Urothelium cell line (cell line): ENCODE measurements at regions not wholly inside any gene's neighbourhood (a gene's known extent, or its start where the extent isn't known, plus 50 kb on each side); places are given as distances from the start of the nearest gene placed in this dataset.

ENCODE experiments used
- DNase-seq: peaks from one replicate; pipeline ENCODE4 v3.0.0; 2011; ENCODE audit warnings: low spot score, mixed read lengths
- FAIRE-seq: peaks from 2 replicates; lab custom pipeline; 2011; peaks lifted over from hg19 to GRCh38; lab: Jason Lieb, UNC

DNA sequence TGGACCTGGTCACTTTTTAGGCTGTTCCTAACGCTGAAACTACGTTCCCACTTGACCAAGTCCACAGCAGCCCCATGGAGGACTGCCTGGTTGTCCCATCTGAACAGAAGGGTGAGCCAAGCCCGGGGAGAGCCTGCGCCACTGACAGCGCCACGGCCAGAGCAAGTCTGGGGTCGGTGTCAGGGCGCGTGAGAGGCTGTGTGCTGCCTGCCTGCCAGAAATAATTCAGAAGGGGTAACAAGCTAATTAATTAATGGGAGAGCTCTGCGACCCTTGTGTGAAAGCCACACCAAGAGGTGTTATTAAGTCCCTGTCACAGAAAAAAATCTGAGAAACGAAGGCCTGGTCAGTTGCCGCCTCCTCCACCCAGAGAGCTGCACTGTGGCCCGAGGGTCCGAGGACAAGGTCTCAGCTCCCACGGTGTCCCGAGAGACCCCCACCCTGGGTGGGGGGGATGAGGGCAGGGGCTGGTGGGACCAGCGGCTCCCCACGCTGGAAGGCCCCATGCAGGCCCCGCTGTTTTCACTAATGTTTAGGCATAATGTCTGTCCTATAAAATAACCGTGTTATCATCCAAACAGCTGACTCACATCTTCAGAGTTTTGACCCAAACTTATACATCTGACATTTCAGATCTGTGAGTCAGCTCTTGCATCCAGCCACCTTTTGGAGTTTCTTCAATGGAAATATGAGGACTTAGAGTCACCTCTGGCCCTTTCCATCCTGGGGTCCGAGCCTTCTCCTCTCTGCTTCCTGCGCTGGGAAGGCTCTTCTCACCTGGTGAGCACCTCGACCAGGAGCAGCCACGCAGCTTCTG lies 58.5 kb downstream of the DLL1 start:
- no peak for FAIRE-seq
- peak; percentile 16 for DNase-seq

DNA sequence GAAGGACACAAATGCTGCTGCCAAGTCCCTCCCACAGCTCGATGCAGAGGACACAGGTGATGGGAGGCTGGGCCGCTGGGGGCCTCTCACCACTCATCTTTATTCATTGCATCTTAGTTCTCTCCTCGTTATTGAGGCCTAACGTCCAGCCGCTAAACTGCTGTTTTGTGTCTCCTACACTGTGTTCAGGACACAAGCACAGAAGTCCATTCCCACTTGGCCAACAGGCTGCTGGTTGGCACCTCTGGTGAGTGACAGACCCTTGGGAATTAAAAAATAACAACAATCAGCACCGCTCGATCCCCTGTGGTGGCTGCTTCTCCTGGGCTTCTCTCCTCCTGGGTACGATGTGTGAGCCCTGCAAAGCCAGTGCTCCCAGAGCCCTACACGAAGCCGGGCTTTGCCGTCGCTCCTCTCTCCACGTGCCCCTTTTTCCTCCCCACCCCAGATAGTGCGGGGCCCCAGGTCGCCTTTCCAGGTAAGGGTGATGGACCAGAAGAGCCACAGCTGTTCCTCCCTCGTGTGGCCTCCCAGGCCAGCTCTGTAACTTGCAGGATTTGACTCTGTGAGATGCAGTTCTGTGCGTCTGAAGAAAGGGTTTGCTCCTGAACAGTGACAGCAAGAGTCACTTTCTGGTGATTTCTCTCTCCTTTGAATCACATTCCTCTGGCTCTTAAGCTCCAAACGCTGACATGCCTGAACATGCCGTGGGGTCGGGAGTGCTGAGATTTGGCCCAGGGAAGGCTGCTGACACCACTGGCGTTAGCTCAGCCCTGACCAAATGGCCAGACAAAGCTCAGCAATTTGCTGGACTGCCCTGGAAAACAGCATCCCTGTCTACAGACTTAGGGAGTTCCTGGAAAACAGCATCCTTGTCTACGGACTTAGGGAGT lies 59.3 kb downstream of the DLL1 start:
- DNase-seq = no peak
- FAIRE-seq = no peak

DNA sequence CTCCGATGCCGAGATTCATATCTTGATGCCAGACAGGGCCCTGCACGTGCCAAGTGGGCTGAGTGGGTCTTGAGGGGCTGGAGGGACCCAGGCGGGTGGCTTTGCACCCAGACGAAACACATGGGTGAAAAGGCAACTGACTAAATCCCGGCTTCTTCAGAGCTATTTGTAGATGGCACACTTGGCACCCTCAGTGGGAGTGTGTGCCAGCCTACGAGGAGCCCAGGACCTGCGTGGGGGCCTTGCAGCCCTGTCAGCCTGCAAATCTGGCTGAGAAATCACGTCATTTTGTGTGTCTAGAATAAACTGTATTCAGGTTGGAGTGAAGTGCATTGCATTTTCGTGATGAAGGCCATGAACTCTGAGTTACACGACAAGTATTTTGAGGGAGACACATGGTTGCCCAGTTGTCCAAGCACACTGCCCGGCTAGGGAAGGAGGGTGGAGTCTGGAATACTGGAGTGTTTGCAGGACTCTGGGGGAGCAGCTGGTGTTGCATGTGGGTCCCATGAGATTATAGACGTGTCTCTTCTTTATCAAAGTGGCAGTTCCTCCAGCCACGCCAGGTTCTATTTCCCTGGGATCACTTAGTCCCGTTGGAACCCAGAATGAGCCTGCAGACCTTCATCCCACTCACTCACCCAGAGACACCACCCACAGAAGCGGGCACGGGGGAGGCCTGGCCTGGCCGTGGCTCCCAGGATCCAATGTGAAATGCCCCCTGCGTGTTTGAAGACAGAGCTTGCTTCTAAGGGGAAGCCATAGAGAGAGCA lies 60.2 kb downstream of the DLL1 start:
- no peak for DNase-seq
- FAIRE-seq = no peak

DNA sequence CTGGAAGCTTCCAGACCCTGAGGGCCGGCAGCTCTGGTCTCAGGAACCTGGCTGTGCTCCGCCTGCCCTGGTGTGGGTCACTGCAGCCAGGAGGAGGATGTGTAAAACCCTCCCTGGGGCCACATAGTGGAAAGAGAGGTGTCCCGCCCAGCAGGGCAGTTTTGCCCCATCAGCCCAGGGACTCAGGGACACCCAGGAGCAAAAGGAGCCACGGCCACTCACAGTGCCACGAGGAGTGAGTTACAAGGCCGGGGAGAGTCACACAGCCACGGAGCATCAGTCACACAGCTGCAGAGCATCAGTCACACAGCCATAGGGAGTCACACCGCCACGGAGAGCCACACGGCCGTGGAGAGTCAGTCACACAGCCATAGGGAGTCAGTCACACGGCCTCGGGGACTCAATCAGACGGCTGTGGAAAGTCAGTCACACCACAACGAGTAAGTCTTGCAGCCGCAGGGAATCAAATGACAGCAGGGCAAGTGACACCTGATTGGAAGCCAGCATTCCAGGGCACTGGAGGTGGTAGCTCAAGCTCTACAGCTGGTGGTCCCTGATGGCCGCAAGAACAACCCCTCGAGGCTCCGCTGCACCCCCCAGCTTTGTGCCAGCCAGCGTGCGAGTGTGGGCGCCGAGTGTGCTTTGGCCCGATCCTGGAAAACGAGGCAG lies 60.9 kb downstream of the DLL1 start:
- DNase-seq (no peak), FAIRE-seq (no peak)

DNA sequence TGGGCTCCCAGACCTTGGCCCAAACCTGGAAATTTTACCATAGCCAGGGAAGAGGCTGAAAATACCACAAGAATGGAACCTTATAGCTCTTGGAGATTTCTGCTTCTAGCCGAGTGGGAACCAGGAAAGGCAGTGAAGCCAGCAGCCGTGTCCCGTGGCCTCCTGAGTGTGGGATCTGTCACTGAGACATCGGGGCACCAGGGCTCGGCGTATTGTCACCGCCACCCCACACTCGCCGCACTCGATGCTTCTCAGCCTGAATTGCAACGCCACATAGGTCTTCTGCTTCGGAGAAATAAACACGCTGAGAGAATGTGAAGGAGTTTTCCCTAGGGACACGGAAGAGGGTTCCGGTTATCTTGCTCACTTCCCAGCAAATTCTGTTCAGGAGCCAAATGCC lies 61.5 kb downstream of the DLL1 start:
- DNase-seq = no peak
- FAIRE-seq = no peak

DNA sequence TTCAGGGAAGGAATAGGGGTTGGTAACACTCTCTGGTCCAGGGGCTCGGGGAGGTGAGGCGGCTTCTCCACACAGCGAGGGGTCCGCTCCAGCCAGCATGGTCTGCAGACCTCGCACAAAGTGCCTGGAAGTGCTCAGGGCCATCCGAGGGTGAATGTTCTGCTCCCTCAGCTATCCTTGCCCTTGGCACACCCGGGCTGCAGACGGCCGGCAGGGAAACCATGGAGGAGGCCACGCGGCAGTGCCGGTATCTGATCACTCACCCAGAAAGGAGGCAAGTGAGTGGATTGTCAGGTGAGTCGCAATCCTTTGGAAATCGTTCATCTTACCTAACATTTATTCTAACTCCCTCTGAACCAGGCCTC lies 62.0 kb downstream of the DLL1 start:
- no peak for DNase-seq
- no peak for FAIRE-seq

DNA sequence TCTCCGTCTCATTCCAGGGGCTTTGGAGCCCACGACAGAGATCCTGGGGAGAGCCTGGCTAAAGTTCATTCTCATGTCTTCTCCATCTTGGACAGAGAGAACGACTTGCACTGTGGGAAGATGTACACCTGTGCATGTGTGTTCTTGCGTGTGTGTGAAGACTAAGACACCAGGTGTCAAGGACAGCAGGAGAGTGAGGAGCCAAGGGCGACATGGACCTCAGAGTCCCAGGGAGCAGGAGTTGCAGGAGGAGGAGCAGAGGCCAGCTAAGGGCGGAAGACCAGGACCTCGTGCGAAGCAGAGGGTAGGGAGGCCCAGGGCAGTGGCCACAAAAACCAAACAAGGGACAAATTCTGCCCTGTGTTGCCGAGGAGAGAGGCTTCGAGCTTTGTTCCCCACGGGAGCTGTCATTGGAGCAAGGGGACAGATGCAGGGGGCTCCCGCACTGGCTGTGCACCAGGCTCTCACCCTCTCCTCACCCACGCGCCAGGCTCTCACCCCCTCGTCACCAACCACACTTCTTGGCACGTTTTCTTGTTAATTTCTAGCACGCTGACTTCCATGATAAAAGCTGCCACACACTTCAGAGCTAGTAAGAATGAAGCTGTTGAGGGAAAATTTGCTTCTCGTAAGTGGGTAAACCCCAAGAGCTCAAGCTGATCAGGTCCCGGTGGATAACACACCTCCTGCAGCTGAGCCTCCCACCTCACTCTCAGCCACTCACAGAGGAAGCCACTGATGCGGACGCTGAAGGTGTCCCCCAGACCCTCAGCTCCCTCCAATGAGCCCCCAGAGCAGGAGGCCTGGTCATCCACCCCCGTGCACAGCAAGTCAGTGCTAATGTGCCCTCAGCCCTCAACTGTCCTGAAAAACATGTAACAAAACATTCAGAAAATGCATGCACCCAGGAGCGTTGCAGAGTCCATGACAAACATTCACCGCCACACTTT lies 62.6 kb downstream of the DLL1 start:
- FAIRE-seq = no peak
- no peak for DNase-seq

DNA sequence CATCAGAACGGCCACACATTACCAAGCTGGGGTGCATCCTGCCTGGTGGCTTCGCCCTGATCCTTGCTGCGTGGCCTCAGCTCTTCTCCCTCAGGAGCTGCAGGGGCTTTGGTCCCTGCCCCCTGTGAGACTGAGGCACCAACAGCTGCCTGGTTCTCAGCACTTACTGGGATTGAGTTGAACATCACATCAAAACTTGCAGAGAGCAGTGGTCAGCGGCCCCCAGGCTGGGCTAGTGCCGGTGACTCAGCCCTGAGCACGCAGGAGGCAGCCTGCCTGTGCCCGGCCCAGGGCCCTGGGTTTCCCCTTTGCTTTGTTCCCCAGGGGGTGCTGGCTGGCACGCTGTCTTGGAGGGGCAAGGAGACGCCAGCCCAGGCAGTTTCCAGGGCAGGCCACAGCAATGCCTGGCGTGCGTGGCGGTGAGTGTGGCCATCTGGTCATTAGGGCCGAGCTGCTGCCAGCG lies 63.3 kb downstream of the DLL1 start:
- FAIRE-seq = no peak

DNA sequence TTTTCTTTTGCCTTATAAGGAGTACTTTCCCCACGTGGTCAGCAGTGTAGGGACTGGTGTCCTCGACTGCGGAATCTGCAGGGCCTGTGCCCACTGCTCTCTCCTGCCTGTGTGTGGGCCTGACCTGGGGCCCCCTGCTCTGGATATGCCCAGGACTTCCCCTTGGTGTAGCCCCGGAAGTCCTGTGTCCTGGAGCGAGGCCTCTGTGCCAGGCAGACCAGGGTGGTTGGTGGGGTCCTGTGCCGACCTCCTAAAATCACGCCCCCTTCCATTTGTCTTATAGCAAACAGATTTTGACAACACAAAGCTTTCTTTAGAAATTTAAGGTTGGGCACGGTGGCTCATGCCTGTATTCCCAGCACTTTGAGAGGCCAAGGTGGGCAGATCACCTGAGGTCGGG lies 64.2 kb downstream of the DLL1 start:
- FAIRE-seq (no peak), DNase-seq (no peak)

More for the DNA sequence above, 63.3 kb downstream of the DLL1 start:
- no peak for DNase-seq

DNA sequence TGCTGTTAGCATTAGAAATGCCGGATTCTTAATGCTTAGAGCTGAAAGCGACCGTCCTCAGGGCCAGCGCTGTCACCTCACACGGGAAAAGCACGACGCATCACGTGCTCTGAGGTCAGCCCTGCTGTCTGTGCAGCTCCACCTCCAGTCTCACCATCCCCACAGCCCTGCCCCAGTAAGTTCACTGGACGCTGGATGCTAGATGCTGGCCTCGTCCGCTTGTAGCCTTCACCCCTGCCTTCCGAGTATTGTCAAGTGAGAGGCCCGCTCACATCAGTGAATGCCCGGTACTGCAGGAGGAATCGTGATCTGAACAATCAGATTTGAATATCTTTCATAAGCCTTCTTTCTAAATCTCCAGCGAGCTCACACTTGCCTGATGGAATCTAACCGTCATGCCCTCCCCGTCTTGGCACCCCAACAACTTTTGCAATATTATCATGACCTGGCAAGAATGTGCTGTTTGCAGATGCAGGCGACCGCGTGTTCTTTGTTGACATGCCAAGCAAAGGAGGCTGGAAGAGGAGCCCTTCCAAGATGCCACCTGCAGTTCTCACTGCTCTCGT lies 64.9 kb downstream of the DLL1 start:
- FAIRE-seq = no peak

DNA sequence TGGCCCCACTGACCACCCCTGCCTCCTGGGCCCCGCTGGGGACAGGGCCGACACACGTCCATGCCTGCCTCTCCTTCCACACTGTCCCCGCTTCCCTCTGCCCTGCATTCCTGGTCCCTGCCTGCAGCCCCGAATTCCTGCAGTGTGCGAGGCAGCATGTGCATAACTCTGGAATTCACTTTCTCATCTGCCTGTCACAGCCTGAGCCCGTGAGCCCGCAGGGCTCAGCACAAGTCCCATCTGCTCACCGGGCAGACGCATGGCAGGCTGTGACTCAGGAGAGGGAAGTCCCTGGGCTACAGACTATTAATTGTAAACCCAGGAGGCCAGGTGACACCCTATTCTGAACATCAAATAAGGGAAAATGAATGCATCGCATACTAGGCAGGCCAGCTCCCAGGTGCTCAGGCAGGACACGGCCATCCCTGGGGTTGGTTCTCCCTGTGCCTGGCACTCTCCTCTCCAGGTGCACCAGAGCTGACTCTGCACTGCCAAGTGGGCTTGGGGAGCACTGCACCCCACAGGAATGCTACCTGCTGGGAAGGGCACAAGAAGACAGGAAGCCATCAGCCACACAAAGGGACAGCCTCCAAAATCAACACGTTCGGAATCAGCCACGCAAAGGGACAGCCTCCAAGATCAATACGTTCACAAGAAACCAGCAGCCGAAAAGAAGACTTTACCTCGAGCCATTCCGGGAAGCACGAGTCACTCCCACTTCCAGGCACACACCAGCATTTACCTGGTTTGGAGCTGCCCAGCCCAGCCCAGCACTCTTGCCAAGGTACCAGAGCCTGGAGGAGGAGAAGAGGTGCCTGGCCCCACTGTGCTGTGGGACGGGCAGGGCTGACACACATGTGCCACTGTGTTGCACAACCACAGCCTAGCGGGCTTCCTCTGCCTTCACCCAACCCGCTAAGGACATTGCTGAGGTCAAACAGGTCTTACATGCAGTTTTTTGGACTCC lies 65.9 kb downstream of the DLL1 start:
- DNase-seq (peak; percentile 52), FAIRE-seq (peak; percentile 66)

More for the DNA sequence above, 64.9 kb downstream of the DLL1 start:
- no peak for DNase-seq

DNA sequence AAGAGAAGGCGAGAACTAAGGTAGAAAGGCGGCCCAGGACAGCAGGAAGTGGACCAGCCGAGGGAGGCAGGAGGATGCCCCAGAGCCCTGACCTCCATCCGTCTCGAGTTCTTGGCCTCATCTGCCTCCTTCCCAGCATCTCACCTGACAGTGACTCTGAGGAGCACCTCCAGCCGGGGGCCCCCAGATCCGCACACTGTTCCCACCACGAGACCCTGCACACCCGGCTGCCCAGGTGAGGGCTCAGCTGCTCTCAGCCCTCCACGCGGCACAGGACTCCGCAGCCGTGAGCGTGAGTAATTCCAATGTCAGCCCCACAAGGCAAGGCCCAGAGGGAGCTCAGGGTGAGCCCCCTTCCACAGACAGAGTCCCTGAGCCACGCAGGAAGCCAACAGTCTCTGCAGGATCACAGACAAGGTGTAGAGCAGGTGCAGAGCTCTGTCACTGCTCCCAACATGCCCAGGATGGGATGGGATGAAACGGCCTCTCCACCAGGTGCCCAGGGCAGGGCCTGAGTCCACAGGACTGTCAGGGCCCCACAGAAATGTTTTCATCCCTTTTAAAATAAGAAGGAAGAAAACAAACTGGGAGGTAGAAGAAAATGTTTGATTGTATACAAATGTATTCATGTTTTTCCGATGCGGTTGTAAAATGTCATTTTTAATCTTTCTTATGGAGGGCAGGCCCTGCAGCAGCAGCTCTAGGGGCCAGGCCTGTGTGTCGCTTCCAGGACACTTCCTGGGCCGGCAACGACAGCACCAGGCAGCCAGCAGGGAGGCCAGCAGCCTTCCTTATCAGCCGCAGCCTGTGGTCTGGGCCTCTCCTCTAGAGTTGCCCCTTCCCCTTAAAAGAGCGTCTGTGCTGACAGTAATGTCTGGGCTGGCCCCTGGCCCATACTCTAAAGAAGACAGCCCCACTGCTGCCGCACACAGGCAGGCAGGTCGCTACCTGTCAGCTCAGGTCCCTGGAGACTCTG lies 66.9 kb downstream of the DLL1 start:
- DNase-seq (no peak), FAIRE-seq (no peak)

DNA sequence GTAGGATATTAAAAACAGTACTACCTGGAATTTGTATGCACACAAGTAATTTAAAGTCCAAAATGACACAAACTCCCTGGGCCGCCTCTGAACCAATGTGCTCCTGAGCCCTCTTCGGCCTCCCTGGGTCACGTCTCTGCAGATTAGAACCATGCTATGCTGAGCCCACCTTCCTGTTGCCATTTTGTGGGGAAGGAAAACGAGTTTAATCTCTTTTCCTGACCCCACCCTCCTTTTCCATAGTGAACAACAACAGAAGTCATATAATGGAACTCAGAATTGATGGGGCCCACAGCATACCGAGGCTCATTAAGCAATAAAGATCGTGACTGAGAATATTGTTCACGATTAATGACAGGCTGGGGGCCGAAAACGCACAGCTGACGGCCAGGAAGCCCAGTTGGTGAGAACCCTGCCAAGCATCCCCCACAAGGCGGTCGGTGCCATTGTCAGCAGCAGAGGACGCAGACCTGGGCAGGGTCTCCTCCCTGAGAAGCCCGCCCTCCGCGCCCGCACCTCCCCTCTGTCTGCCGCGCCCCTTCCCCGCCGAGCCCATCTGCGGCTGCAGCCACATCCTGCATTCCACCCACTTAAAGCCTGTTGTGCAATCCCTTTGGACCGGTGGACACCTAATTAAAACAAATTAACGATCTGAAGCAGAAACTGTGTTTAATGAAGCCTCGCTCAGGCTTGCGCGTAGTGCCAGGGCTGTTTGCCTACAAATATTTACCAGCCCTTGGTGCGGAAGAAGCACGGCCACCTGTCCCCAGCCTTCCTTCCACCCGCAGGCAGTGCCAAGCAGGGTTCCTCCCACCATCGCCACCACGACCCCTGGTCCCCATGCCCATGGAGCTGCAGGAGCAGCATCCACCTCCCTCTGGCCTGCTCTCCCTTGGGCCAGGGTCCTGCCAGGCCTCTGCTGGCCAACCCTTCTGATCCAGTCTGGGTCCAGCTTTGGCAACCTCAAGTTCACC lies 68.1 kb downstream of the DLL1 start:
- peak; percentile 71 for FAIRE-seq
- DNase-seq = peak; percentile 56

DNA sequence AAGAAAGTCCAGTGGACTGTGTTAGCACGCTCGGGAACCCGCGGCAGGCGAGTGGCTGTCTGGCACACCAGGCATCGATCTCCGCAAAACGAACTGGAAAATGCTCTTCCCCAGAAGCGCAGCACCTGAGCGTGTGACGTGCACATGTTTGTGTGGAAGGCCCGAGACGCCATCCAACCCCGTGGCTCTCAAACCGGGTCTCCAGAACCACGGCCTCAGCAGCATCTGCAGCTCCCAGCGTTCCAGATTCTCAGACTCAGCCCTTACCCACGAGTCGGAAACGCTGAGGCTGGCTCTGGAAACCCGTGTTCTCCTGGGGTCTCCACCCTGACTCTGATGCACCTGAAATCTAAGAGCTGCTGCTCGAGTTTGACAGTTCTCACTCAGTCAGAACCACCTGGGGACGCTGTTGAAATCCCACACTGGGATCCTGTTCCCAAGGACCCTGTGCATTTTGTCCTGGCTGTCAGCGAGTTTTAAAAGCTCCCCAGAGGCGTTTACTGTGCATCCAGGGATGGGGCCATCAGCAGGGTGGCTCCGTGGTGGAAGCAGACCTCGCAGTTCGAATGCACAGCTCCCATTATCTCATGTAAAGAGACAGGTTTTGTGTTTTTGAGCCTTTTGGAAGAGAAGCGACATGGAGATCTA lies 69.0 kb downstream of the DLL1 start:
- FAIRE-seq (no peak), DNase-seq (no peak)

DNA sequence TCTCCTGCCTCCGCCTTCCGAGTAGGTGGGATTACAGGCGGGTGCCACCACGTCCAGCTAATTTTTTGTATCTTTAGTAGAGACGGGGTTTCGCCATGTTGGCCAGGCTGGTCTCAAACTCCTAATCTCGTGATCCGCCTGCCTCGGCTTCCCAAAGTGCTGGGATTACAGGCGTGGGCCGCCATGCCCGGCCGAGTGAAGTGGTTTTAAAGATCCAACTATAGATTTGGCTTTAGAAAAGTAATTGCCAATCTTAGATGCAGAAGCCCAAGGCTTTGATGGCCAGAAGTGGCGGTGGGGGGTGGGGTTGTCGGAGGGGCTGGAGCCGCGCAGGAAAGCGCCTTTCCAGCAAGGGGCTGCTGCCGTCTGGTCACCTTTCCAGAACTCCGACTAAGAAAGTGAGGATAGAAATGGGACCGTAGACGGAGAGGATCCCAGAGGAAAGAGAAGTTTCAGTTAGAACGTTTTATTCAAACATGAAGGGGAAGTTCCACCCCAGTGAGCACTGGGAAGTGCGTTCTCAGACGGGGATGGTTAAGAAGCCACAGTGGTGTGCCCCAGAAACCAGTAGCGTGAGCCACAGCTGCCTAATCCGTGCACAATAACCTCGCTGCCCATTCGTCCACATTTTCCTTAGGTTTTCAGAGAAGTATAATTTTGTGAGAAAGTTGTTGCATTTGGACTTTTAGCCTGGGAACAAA lies 69.7 kb downstream of the DLL1 start:
- FAIRE-seq (no peak), DNase-seq (no peak)
